ENCODE measurements at regions not wholly inside any gene's neighbourhood (a gene's known extent, or its start where the extent isn't known, plus 50 kb on each side); places are given as distances from the start of the nearest gene placed in this dataset.
A peak's percentile ranks its signal among the peaks of the same experiment; 100 is the strongest.

DNA sequence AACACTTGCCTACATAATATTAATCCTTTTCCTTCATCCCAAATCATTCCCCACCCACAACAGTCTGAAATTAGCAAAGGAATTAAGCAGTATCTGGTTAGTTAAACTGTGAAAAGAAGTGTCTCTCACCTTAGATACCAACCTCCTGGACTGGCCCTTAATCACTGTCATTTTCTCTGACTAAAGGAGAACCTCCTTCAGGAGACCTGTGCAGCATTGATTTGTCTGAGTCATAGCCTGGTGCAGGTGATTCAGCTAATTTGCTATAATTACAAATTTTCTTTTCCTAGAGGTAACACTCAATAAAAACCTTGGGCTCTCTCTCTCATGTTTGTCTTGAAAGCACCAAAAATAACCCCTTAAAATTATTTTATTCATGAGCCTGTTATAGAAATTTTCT, 279.8 kb upstream of the SEMA6D start:
- no peak for DNase-seq (ENCODE audit: low read depth)
- TF ChIP-seq, protein P1, sequence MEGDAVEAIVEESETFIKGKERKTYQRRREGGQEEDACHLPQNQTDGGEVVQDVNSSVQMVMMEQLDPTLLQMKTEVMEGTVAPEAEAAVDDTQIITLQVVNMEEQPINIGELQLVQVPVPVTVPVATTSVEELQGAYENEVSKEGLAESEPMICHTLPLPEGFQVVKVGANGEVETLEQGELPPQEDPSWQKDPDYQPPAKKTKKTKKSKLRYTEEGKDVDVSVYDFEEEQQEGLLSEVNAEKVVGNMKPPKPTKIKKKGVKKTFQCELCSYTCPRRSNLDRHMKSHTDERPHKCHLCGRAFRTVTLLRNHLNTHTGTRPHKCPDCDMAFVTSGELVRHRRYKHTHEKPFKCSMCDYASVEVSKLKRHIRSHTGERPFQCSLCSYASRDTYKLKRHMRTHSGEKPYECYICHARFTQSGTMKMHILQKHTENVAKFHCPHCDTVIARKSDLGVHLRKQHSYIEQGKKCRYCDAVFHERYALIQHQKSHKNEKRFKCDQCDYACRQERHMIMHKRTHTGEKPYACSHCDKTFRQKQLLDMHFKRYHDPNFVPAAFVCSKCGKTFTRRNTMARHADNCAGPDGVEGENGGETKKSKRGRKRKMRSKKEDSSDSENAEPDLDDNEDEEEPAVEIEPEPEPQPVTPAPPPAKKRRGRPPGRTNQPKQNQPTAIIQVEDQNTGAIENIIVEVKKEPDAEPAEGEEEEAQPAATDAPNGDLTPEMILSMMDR (conservative IDR thresholded peaks at IDR 0.05; ENCODE audit: low read depth, low read length): no peak
- no peak overlapping the region for H3K4me3 ChIP-seq (ENCODE audit: low read depth, low read length)

DNA sequence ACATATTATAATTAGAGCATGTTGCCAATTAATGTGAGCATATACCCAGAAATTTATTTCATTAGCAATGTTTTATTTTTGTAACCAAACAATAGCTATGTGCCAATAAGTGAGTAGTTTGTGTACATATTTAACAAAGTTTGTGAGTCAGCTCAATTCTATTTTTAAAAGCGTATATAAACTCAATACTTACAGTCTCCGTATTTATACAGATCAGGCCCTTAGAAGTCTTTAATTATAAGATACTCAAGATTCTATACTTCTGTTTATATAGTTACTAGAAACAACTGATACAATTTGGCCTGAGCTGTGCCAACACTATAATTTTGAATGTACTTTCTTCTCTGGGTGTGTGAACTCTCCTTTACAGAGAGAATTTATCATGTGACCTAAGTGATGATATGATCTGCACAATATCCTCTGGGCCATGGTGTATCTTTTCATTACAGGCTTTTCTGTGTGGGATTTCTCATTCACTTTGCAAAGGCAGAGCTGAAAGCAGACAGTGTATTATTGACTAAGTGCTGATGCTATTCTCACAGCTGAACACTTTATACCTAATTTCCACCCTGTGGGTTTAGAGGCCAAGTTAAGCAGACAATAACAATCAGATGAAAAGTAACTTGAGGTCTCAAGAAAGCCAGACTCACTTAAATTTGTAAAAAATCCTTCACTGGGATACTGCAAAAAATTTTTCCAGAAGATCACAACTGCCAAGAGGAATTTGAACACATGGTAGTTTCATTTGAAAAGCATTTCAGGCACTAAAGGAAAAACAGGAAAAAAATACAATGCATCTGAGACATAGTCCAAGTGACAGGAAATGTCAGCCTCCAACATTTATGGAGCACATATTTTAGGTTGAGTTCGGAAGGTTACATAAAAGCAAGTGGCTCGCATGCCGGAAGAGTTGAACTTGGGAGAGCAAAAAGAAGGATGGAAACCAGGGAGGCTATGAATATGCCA, 277.9 kb upstream of the SEMA6D start:
- TF ChIP-seq, protein P1 (conservative IDR thresholded peaks at IDR 0.05; ENCODE audit: low read depth, low read length): no peak
- no peak overlapping the region for H3K4me3 ChIP-seq (ENCODE audit: low read depth, low read length)
- peak; percentile 23 for DNase-seq (ENCODE audit: low read depth)

DNA sequence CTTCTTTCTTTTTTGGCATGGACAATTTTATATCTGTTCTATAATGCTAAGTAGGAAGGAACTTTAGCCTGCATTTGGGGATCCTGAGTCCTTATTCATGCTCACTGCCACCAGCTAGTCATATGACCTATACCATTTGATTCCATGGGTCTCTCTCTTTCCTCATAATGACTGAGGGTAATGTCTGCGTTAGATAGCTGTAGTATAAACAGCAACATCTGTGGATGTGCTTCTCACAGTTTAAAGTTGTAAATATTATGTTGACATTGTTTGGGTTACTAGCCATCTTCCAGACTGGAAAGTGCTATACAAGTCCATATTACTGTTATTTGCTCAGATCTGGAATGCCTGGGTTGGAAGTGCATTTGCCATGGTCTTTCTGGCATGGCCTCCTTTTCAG, 274.9 kb upstream of the SEMA6D start:
- no peak overlapping the region for H3K4me3 ChIP-seq (ENCODE audit: low read depth, low read length)
- TF ChIP-seq, protein P1 (conservative IDR thresholded peaks at IDR 0.05; ENCODE audit: low read depth, low read length): no peak
- DNase-seq (ENCODE audit: low read depth): no peak

GRCh38 chr15:47443839-47444238, 273.5 kb upstream of the SEMA6D start:
- TF ChIP-seq, protein P1 (conservative IDR thresholded peaks at IDR 0.05; ENCODE audit: low read depth, low read length): no peak
- no peak overlapping the region for H3K4me3 ChIP-seq (ENCODE audit: low read depth, low read length)
- DNase-seq (ENCODE audit: low read depth): no peak

DNA sequence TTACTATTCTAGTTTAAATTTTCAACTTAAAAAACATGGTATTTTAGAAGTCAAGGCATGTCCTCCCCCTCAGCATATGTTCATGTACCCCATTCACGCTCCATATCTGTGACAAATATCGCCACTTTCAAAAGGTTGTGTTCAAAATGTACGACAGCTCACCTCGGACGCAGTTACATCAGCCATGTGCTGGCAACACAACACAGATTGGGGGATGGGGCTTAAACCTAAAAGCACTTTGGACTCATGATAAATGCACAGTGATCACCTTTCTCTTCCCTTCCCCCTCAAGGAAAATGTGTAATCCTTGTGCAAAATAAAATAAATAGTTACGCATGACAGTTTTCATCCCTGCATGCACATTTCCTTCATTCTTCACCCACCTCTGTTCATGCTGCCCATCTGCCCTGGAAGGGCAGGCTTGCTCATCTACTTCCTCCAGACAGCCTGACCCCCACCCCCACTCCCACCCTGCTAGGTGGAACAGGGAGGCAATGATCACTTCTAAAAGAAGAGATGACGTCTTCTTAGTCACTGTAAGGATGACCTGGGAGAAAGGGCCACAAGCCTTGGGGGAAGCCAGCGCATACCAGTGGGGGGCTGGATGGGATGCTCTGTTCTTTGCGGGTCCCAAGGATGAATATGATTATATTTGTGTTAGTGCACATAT, 271.4 kb upstream of the SEMA6D start:
- H3K4me3 ChIP-seq (ENCODE audit: low read depth, low read length): no peak overlapping the region
- TF ChIP-seq, protein P1 (conservative IDR thresholded peaks at IDR 0.05; ENCODE audit: low read depth, low read length): no peak
- DNase-seq (ENCODE audit: low read depth): no peak

DNA sequence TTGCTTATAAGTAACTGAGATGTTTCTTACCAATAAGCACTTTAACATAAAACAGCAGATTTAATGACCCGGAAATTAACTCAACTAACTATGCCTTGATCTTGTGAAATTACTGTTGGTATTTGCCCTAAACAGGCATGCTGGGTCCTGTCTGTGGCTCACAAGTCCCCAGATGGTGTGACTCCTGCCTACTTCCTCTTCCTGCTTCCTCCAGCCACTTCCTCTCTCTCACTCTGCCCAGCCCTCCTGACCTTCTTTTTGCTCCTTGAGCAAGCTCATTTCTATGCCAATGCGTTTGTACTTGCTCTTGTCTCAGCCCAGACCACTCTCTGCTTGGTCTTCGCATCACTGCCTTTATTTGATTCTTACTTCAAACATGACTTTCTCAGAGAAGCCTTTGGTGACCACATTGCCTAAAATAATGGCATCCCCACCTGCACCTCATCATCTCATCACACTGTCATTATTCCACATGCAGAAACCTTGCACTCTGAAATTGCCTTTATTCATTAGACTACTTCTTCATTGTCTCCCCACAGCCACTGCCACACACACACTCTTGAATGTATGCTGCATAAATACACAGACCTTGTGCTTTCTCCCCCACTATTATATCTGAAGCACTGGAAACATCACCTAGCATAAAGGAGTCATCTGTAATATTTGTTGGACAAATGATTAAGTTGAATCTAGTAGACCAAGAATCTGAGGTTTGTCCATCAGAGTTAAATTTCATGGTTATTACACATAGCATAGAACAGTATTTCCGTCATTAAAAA, 256.3 kb upstream of the SEMA6D start:
- TF ChIP-seq, protein P1 (conservative IDR thresholded peaks at IDR 0.05; ENCODE audit: low read depth, low read length): no peak
- DNase-seq (ENCODE audit: low read depth): no peak
- no peak overlapping the region for H3K4me3 ChIP-seq (ENCODE audit: low read depth, low read length)

Measured in choroid plexus epithelial cell (primary cell).